ENCODE measurements at regions not wholly inside any gene's neighbourhood (a gene's known extent, or its start where the extent isn't known, plus 50 kb on each side); places are given as distances from the start of the nearest gene placed in this dataset.

GRCh38 chr13:31922724-31923123 is 108.8 kb upstream of the FRY start:
- Histone ChIP-seq H3K4me3 (no peak overlapping the region), H3K4me1 (no peaks in the 10 kb centered on the region), H3K27me3 (no peaks in the 10 kb centered on the region), H3K27ac (no peak overlapping the region), H3K9me3 (no peaks in the 10 kb centered on the region), H3K36me3 (no peaks in the 10 kb centered on the region)
- no peak for TF ChIP-seq CTCF (IDR thresholded peaks at IDR 0.05)
- no peak for ATAC-seq
- intact Hi-C loops (cut with DNase I): no loop called here
- no peak for DNase-seq

- Histone ChIP-seq H3K9me3 (no peaks in the 10 kb centered on the region), H3K27me3 (no peaks in the 10 kb centered on the region), H3K4me1 (no peaks in the 10 kb centered on the region), H3K36me3 (no peaks in the 10 kb centered on the region), H3K27ac (no peak overlapping the region), H3K4me3 (no peak overlapping the region)
- ATAC-seq (peak; percentile 45), DNase-seq (no peak)
- TF ChIP-seq CTCF (IDR thresholded peaks at IDR 0.05): no peak
- intact Hi-C loops (cut with DNase I): no loop called here
These were observed 108.3 kb upstream of the FRY start for GRCh38 chr13:31923134-31923763.

GRCh38 chr13:31925079-31925478 is 106.5 kb upstream of the FRY start:
- H3K4me3 ChIP-seq: no peak overlapping the region
- intact Hi-C loops (cut with DNase I): no loop called here
- ATAC-seq (no peak), DNase-seq (no peak)
- H3K36me3 ChIP-seq: no peaks in the 10 kb centered on the region
- H3K27me3 ChIP-seq: no peaks in the 10 kb centered on the region
- no peaks in the 10 kb centered on the region for H3K9me3 ChIP-seq
- no peak for TF ChIP-seq CTCF (IDR thresholded peaks at IDR 0.05)
- no peak overlapping the region for H3K27ac ChIP-seq
- H3K4me1 ChIP-seq: no peaks in the 10 kb centered on the region

DNA sequence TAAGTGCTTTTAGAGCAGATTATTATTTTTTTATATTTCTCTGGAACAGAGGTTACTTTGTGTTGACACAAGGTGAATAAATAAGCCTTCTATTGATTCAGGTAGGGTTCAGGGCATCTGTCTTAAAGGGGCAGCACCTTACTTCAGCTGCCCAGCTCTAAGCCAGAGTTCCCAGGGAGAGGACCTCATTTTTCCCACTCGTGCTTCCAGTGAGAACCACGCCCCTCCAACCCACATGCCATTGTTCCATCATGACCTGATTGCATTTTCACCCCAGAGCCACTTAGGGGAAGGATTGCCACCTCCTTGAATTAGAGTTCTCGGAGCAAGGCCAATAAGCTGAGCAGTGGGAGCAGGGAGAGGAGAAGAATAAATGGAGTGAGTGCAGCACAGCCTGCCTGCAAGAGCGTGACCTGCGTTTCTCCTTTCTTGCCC is 104.3 kb upstream of the FRY start:
- no peak for TF ChIP-seq CTCF (IDR thresholded peaks at IDR 0.05)
- ATAC-seq (peak; percentile 77), DNase-seq (no peak)
- Histone ChIP-seq H3K9me3 (no peaks in the 10 kb centered on the region), H3K4me3 (no peak overlapping the region), H3K4me1 (no peaks in the 10 kb centered on the region), H3K27me3 (no peaks in the 10 kb centered on the region), H3K36me3 (no peaks in the 10 kb centered on the region), H3K27ac (no peak overlapping the region)
- intact Hi-C loops (cut with DNase I): no loop called here

- Histone ChIP-seq H3K36me3 (no peaks in the 10 kb centered on the region), H3K27me3 (no peaks in the 10 kb centered on the region), H3K27ac (no peak overlapping the region), H3K4me1 (no peaks in the 10 kb centered on the region), H3K9me3 (no peaks in the 10 kb centered on the region), H3K4me3 (no peak overlapping the region)
- no peak for TF ChIP-seq CTCF (IDR thresholded peaks at IDR 0.05)
- DNase-seq (no peak), ATAC-seq (no peak)
- intact Hi-C loops (cut with DNase I): no loop called here
These were observed 102.4 kb upstream of the FRY start for GRCh38 chr13:31929031-31929770.

Measured in upper lobe of right lung (tissue), 1 donor.